Prostate gland (tissue), 2 donors: ENCODE measurements at regions not wholly inside any gene's neighbourhood (a gene's known extent, or its start where the extent isn't known, plus 50 kb on each side); places are given as distances from the start of the nearest gene placed in this dataset.

Experiments used
- DNase-seq: peaks from one replicate; pipeline ENCODE4 v3.0.0-alpha.2; 2019; ENCODE audit warnings: low spot score
- H3K27ac ChIP-seq, 2 donors: fragments of 200-600 bp; sonication (generic); 2 replicates each; pipeline ENCODE4 v1.5.1; 2017 to 2019
- H3K27me3 ChIP-seq: fragments of 200-600 bp; sonication (generic); replicated peaks from 2 replicates; pipeline ENCODE4 v1.5.1; 2019; ENCODE audit not compliant: insufficient read depth
- H3K36me3 ChIP-seq, 2 donors: fragments of 200-600 bp; sonication (generic); 1 replicate in 1 of 2; 2 replicates in 1 of 2; pipeline versions ENCODE4 v1.5.1 to v1.8.1; 2017 to 2019
- H3K4me1 ChIP-seq: fragments of 200-600 bp; sonication (generic); replicated peaks from 2 replicates; pipeline ENCODE4 v1.5.1; 2019
- H3K4me3 ChIP-seq, 2 donors: fragments of 200-600 bp; sonication (generic); 2 replicates each; pipeline ENCODE4 v1.5.1; 2017 to 2019
- H3K9me3 ChIP-seq: fragments of 200-600 bp; sonication (generic); 2 replicates; pipeline ENCODE4 v1.5.1; 2017
- CTCF ChIP-seq, 4 experiments: fragments of 200-600 bp in 2 of 4; fragments of 450-650 bp in 2 of 4; sonication (generic) in 2 of 4; IDR thresholded peaks; 1 replicate in 3 of 4; 2 replicates in 1 of 4; pipeline ENCODE4 v1.5.1; 2016 to 2019; ENCODE audit warnings: antibody characterized with exemption in 4 of 4, mild to moderate bottlenecking in 2 of 4, moderate library complexity in 2 of 4
- POLR2A ChIP-seq: fragments of 450-650 bp; IDR thresholded peaks from one replicate; pipeline ENCODE4 v1.6.1; 2016; ENCODE audit warnings: antibody characterized with exemption, mild to moderate bottlenecking
- POLR2AphosphoS5 ChIP-seq: sonication (generic); formaldehyde crosslinking; IDR thresholded peaks from one replicate; pipeline ENCODE4 v1.6.1; 2017; ENCODE audit warnings: antibody characterized with exemption
- WGBS: methylation state at CpG from one replicate; pipeline ENCODE4 v1.1.5; 2018; 5-methylcytosine and 5-hydroxymethylcytosine counted together
- intact Hi-C: fragments of 100-400 bp; cut with DNase I; formaldehyde crosslinking; loops from one replicate; pipeline ENCODE4 v1.14.2; 2022

- H3K36me3 ChIP-seq = no peaks in the 10 kb centered on the region
- no peak for TF ChIP-seq CTCF (IDR thresholded peaks at IDR 0.05)
- TF ChIP-seq POLR2A = no peak
- no peak for TF ChIP-seq POLR2AphosphoS5
Measured at GRCh38 chr1:194033646-194034045, 847.2 kb upstream of the B3GALT2 start.

GRCh38 chr1:194028002-194028401 is 841.6 kb upstream of the B3GALT2 start:
- H3K9me3 ChIP-seq = no peaks in the 10 kb centered on the region
- no peak overlapping the region for H3K4me3 ChIP-seq
- DNase-seq = no peak
- H3K27ac ChIP-seq = no peak overlapping the region
- no peak for TF ChIP-seq POLR2A
- TF ChIP-seq CTCF (IDR thresholded peaks at IDR 0.05) = no peak
- no peak for TF ChIP-seq POLR2AphosphoS5
- no peaks in the 10 kb centered on the region for H3K36me3 ChIP-seq
- intact Hi-C loops = no loop called here
- WGBS = 81% methylated on average over 1 of the region's 1 CpG
- H3K4me1 ChIP-seq = no peaks in the 10 kb centered on the region
- no peaks in the 10 kb centered on the region for H3K27me3 ChIP-seq

More at GRCh38 chr1:194033646-194034045, 847.2 kb upstream of the B3GALT2 start:
- H3K4me1 ChIP-seq = no peaks in the 10 kb centered on the region
- H3K4me3 ChIP-seq = no peak overlapping the region
- H3K27ac ChIP-seq = no peak overlapping the region
- intact Hi-C loops = no loop called here
- no peaks in the 10 kb centered on the region for H3K27me3 ChIP-seq
- DNase-seq = no peak
- no peaks in the 10 kb centered on the region for H3K9me3 ChIP-seq

GRCh38 chr1:194026422-194026821 is 840.0 kb upstream of the B3GALT2 start:
- Histone ChIP-seq H3K27ac (no peak overlapping the region), H3K9me3 (no peaks in the 10 kb centered on the region), H3K4me3 (no peak overlapping the region), H3K4me1 (no peaks in the 10 kb centered on the region), H3K27me3 (no peaks in the 10 kb centered on the region), H3K36me3 (no peaks in the 10 kb centered on the region)
- WGBS = 94% methylated on average over 3 of the region's 3 CpGs
- intact Hi-C loops = no loop called here
- no peak for TF ChIP-seq CTCF (IDR thresholded peaks at IDR 0.05)
- TF ChIP-seq POLR2A = no peak
- no peak for TF ChIP-seq POLR2AphosphoS5
- DNase-seq = no peak

- 54% methylated on average over 2 of the region's 2 CpGs for WGBS
- no peaks in the 10 kb centered on the region for H3K27me3 ChIP-seq
- TF ChIP-seq POLR2AphosphoS5 (no peak), POLR2A (no peak), CTCF (IDR thresholded peaks at IDR 0.05) (no peak)
- no peaks in the 10 kb centered on the region for H3K36me3 ChIP-seq
- intact Hi-C loops = no loop called here
- H3K27ac ChIP-seq = no peak overlapping the region
- DNase-seq = no peak
- no peaks in the 10 kb centered on the region for H3K4me1 ChIP-seq
- H3K4me3 ChIP-seq = no peak overlapping the region
- no peaks in the 10 kb centered on the region for H3K9me3 ChIP-seq
Measured at GRCh38 chr1:194024659-194025058, 838.2 kb upstream of the B3GALT2 start.

- TF ChIP-seq POLR2A (no peak), POLR2AphosphoS5 (no peak), CTCF (IDR thresholded peaks at IDR 0.05) (no peak)
- no peaks in the 10 kb centered on the region for H3K36me3 ChIP-seq
- no peak for DNase-seq
- H3K9me3 ChIP-seq = no peaks in the 10 kb centered on the region
- WGBS = 46% methylated on average over 2 of the region's 2 CpGs
- H3K27ac ChIP-seq = no peak overlapping the region
- H3K27me3 ChIP-seq = no peaks in the 10 kb centered on the region
- H3K4me1 ChIP-seq = no peaks in the 10 kb centered on the region
- intact Hi-C loops = no loop called here
- no peak overlapping the region for H3K4me3 ChIP-seq
Measured at GRCh38 chr1:194014014-194014413, 827.6 kb upstream of the B3GALT2 start.
